K562 (cell line): ENCODE measurements at regions not wholly inside any gene's neighbourhood (a gene's known extent, or its start where the extent isn't known, plus 50 kb on each side); places are given as distances from the start of the nearest gene placed in this dataset.

Experiments used
- ATAC-seq: fragments of 200-7000 bp; cut with Tn5 transposase; 3 replicates; pipeline ENCODE4 v1.9.1; 2020; ENCODE audit warnings: moderate library complexity
- BruUV-seq: library from RNA; stranded (reverse); fragments of 400-500 nt; replicated peaks from 2 replicates; lab custom pipeline; 2021; lab: Mats Ljungman, UMichigan
- CTCF ChIA-PET: fragments of 300-600 bp; formaldehyde crosslinking; extraction: SDS; loops from one replicate; lab custom pipeline; 2021; ENCODE audit warnings: low intra/inter-chr PET ratio; lab: Yijun Ruan, JAX
- POLR2A ChIA-PET: fragments of 300-600, 350-650 bp; sonication (Branson Sonifier 250); formaldehyde crosslinking; extraction: SDS; loops from one replicate; lab custom pipeline; 2021; ENCODE audit warnings: antibody characterized with exemption, inconsistent platforms; lab: Yijun Ruan, JAX
- DNase-seq, 4 experiments: peaks; one replicate each; pipeline versions ENCODE4 v3.0.0 to v3.0.0-alpha.2; 2011 to 2018; ENCODE audit warnings: low spot score in 3 of 4, mixed read lengths in 3 of 4; ENCODE audit errors: extremely low read depth in 1 of 4
- FAIRE-seq: peaks from 2 replicates; lab custom pipeline; 2011; peaks lifted over from hg19 to GRCh38; lab: Jason Lieb, UNC
- H2AFZ ChIP-seq: 2 replicates; pipeline ENCODE4 v1.6.0; 2011; ENCODE audit warnings: low read depth, low read length, control low read depth, inconsistent platforms
- H3K27ac ChIP-seq: fragments of 200-600 bp; 3 replicates; pipeline ENCODE4 v1.8.0; 2011; ENCODE audit warnings: low read depth, mild to moderate bottlenecking, control low read depth, inconsistent platforms, low read length, moderate library complexity, mixed read lengths; ENCODE audit errors: extremely low read depth
- H3K27me3 ChIP-seq, 2 experiments: fragments of 300-600 bp in 1 of 2; 2 replicates in 1 of 2; 3 replicates in 1 of 2; pipeline versions ENCODE4 v1.6.0 to v1.8.0; 2011; ENCODE audit warnings: inconsistent platforms in 2 of 2, low read length in 2 of 2, mild to moderate bottlenecking in 1 of 2, mixed read lengths in 1 of 2, moderate library complexity in 1 of 2; ENCODE audit not compliant: control insufficient read depth in 2 of 2, insufficient read depth in 2 of 2
- H3K36me3 ChIP-seq: fragments of 300-600 bp; 3 replicates; pipeline ENCODE4 v1.8.0; 2011; ENCODE audit warnings: mild to moderate bottlenecking, low read length, inconsistent platforms; ENCODE audit not compliant: control insufficient read depth, insufficient read depth
- H3K4me1 ChIP-seq, 2 experiments: fragments of 200-600 bp in 1 of 2; replicated peaks in 1 of 2; 2 replicates in 1 of 2; 3 replicates in 1 of 2; pipeline versions ENCODE4 v1.5.1 to v1.8.0; 2011; ENCODE audit warnings: inconsistent platforms in 2 of 2, low read length in 2 of 2, mild to moderate bottlenecking in 1 of 2, mixed read lengths in 1 of 2, moderate library complexity in 1 of 2; ENCODE audit not compliant: control insufficient read depth in 2 of 2, insufficient read depth in 2 of 2
- H3K4me2 ChIP-seq: 2 replicates; pipeline ENCODE4 v1.6.1; 2011; ENCODE audit warnings: low read length, control low read depth, inconsistent platforms, mixed read lengths; ENCODE audit not compliant: insufficient read depth
- H3K4me3 ChIP-seq: fragments of 200-600 bp; sonication (generic), shearing (Covaris generic); 2 replicates; pipeline ENCODE4 v1.5.1; 2016; ENCODE audit warnings: control low read depth, inconsistent platforms
- H3K79me2 ChIP-seq: fragments of 200-600 bp; 3 replicates; pipeline ENCODE4 v1.8.0; 2011; ENCODE audit warnings: low read length, inconsistent platforms; ENCODE audit not compliant: control insufficient read depth, insufficient read depth
- H3K9ac ChIP-seq, 2 experiments: 2 replicates each; pipeline versions ENCODE4 v1.6.0 to v1.6.1; 2011; ENCODE audit warnings: low read depth in 2 of 2, low read length in 2 of 2, control low read depth in 1 of 2, inconsistent platforms in 1 of 2, mild to moderate bottlenecking in 1 of 2, mixed read lengths in 1 of 2; ENCODE audit not compliant: insufficient read depth in 1 of 2
- H3K9me1 ChIP-seq: one replicate; pipeline ENCODE4 v1.6.0; 2011; ENCODE audit warnings: inconsistent platforms, mild to moderate bottlenecking, low read length, moderate library complexity; ENCODE audit not compliant: control insufficient read depth, insufficient read depth
- H3K9me3 ChIP-seq: replicated peaks from 2 replicates; pipeline ENCODE4 v1.5.1; 2011; ENCODE audit warnings: low read depth, low read length, inconsistent platforms; ENCODE audit not compliant: control insufficient read depth, insufficient read depth
- H4K20me1 ChIP-seq: replicated peaks from 2 replicates; pipeline ENCODE4 v1.6.1; 2011; ENCODE audit warnings: low read length, inconsistent platforms, mixed read lengths; ENCODE audit not compliant: control insufficient read depth, insufficient read depth
- BHLHE40 ChIP-seq: IDR thresholded peaks from 2 replicates; pipeline ENCODE4 v1.6.1; 2011; ENCODE audit warnings: low read length, improper control_type of control experiment
- BRF1 ChIP-seq: IDR thresholded peaks from 3 replicates; pipeline ENCODE4 v1.6.1; 2011; ENCODE audit warnings: borderline replicate concordance, mild to moderate bottlenecking; ENCODE audit not compliant: insufficient read length; ENCODE audit errors: extremely low read depth
- CBX2 ChIP-seq: fragments of 200-600 bp; sonication (generic); IDR thresholded peaks from one replicate; pipeline ENCODE4 v1.6.1; 2012; ENCODE audit warnings: mild to moderate bottlenecking, low read length, inconsistent platforms; ENCODE audit not compliant: insufficient read depth, poor library complexity, severe bottlenecking
- GTF2A2 ChIP-seq: IDR thresholded peaks from 2 replicates; pipeline ENCODE4 v1.6.1; 2016; ENCODE audit warnings: mild to moderate bottlenecking, missing genetic modification characterization, missing compliant biosample characterization
- HOMEZ ChIP-seq: fragments of 250-450 bp; sonication (Bioruptor Pico); IDR thresholded peaks from 2 replicates; pipeline ENCODE4 v1.4.0; 2020; ENCODE audit warnings: mild to moderate bottlenecking, moderate library complexity
- KHSRP ChIP-seq: fragments of 450-650 bp; IDR thresholded peaks from 2 replicates; pipeline ENCODE4 v1.6.1; 2017
- MTA2 ChIP-seq: fragments of 450-650 bp; IDR thresholded peaks from 2 replicates; pipeline ENCODE4 v1.6.1; 2016; ENCODE audit warnings: low read depth
- NFIC ChIP-seq: fragments of 450-650 bp; IDR thresholded peaks from 2 replicates; pipeline ENCODE4 v1.6.1; 2017; ENCODE audit warnings: mild to moderate bottlenecking, inconsistent platforms
- NR2F6 ChIP-seq: fragments of 450-650 bp; formaldehyde crosslinking; IDR thresholded peaks from 2 replicates; pipeline ENCODE4 v1.4.0; 2020; ENCODE audit warnings: mild to moderate bottlenecking
- PCBP1 ChIP-seq: fragments of 200-400 bp; formaldehyde crosslinking; IDR thresholded peaks from 2 replicates; pipeline ENCODE4 v1.6.1; 2018; ENCODE audit warnings: mild to moderate bottlenecking, low read depth, low read length; ENCODE audit not compliant: poor library complexity, severe bottlenecking
- POLR3G ChIP-seq: IDR thresholded peaks from 2 replicates; pipeline ENCODE4 v1.6.1; 2011; ENCODE audit not compliant: insufficient read length, insufficient replicate concordance; ENCODE audit errors: extremely low read depth
- SMC3 ChIP-seq: conservative IDR thresholded peaks from 2 replicates; pipeline ENCODE4 v1.6.1; 2011; ENCODE audit warnings: low read depth, low read length, improper control_type of control experiment; ENCODE audit not compliant: insufficient read depth
- STAT5B ChIP-seq: fragments of 250-450 bp; sonication (Bioruptor Pico); IDR thresholded peaks from 2 replicates; pipeline ENCODE4 v1.8.0; 2021; ENCODE audit warnings: mild to moderate bottlenecking, inconsistent platforms
- WGBS: fragments of 100-300 bp; shearing (Covaris generic); methylation state at CpG from one replicate; pipeline ENCODE4 v1.1.6; 2016; ENCODE audit warnings: low coverage, mixed read lengths; ENCODE audit not compliant: insufficient coverage; ENCODE audit errors: missing lambda C conversion rate; 5-methylcytosine and 5-hydroxymethylcytosine counted together
- in situ Hi-C: fragments of 300-500 bp; cut with MboI; formaldehyde crosslinking; loops from 4 replicates; pipeline ENCODE4 v1.15.0; 2018; ENCODE audit warnings: inconsistent platforms, mixed read lengths
- intact Hi-C: fragments of 100-400 bp; cut with micrococcal nuclease; formaldehyde crosslinking; loops from 2 replicates; pipeline ENCODE4 v1.14.2; 2022

GRCh38 chr15:37720267-37720666 lies 214.2 kb upstream of the TMCO5A start (continued):
- TF ChIP-seq HOMEZ (no peak), CBX2 (no peak), BHLHE40 (no peak), NFIC (no peak), PCBP1 (no peak), GTF2A2 (tag) (no peak), KHSRP (no peak), POLR3G (no peak)

GRCh38 chr15:37731146-37731746 lies 203.2 kb upstream of the TMCO5A start:
- Histone ChIP-seq H3K4me3 (no peak overlapping the region), H3K9me3 (no peaks in the 10 kb centered on the region), H3K9ac (no peak overlapping the region), H3K27ac (no peak overlapping the region), H3K79me2 (no peaks in the 10 kb centered on the region), H3K4me1 (no peaks in the 10 kb centered on the region), H3K36me3 (no peaks in the 10 kb centered on the region), H3K27me3 (no peaks in the 10 kb centered on the region), H2AFZ (no peak overlapping the region), H3K9me1 (no peaks in the 10 kb centered on the region), H4K20me1 (no peaks in the 10 kb centered on the region), H3K4me2 (no peak overlapping the region)
- TF ChIP-seq NR2F6 (CRISPR knock-in tag) = no peak
- no peak for TF ChIP-seq MTA2
- no peak for TF ChIP-seq BRF1
- no peak for TF ChIP-seq STAT5B (CRISPR knock-in tag)
- TF ChIP-seq SMC3 = no peak
- ATAC-seq (no peak), FAIRE-seq (no peak), DNase-seq (no peak)
- BruUV-seq = no TSS peak
- 2% methylated on average over 5 of the region's 5 CpGs for WGBS
- intact Hi-C loops (no loop called here), in situ Hi-C loops (no loop called here)
- ChIA-PET CTCF (no interaction called here), POLR2A (no interaction called here)
